MM.1S (cell line): ENCODE measurements at regions not wholly inside any gene's neighbourhood (a gene's known extent, or its start where the extent isn't known, plus 50 kb on each side); places are given as distances from the start of the nearest gene placed in this dataset.

Experiments used
- CTCF ChIP-seq: fragments of 300-600 bp; sonication (generic); IDR thresholded peaks from 2 replicates; pipeline ENCODE4 v1.5.1; 2016; ENCODE audit warnings: antibody characterized with exemption, low read length, mixed read lengths
- EZH2 ChIP-seq: fragments of 300-600 bp; sonication (generic); optimal IDR thresholded peaks from 2 replicates; pipeline ENCODE3; 2017; ENCODE audit warnings: low read depth, mild to moderate bottlenecking, antibody characterized with exemption, low read length, mixed read lengths
- EZH2phosphoT487 ChIP-seq: fragments of 300-600 bp; sonication (generic); IDR thresholded peaks from 2 replicates; pipeline ENCODE4 v1.6.1; 2018; ENCODE audit warnings: antibody characterized with exemption, low read length

GRCh38 chr14:38770251-38770650, 332.8 kb downstream of the SEC23A start:
- TF ChIP-seq CTCF (no peak), EZH2phosphoT487 (no peak), EZH2 (no peak)
